ENCODE measurements at regions not wholly inside any gene's neighbourhood (a gene's known extent, or its start where the extent isn't known, plus 50 kb on each side); places are given as distances from the start of the nearest gene placed in this dataset.

DNA sequence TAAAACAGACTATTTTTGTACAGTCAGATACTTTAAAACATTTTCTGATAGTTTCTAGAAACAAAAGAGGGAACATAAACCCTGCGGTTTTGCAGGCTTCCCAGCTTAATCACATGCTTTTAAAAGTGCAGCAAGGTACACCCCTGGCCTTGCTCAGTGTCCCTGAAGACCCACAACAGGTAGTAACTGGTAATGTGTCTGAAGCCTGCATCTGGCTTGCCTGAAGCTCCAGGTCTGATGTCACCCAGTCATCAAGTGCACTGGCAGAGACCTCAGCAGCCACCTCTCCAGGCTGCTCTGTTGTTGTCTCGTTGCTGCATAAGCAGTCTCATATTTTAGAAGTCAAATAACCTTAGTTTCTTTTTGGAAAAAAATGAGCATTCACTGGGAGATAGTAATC is 376.1 kb upstream of the MTPN start:
- Histone ChIP-seq H3K4me3 (no peak overlapping the region), H3K4me1 (no peaks in the 10 kb centered on the region), H3K27me3 (replicated peaks in 1 of 7) (no peaks in the 10 kb centered on the region), H3K36me3 (no peaks in the 10 kb centered on the region), H3K27ac (no peak overlapping the region), H3K9me3 (no peaks in the 10 kb centered on the region)
- WGBS, 5 donors, result 54 to 64% (median 55%) methylated on average over 2 of the region's 2 CpGs
- no peak for DNase-seq
- no peak for TF ChIP-seq POLR2AphosphoS5 (IDR thresholded peaks at IDR 0.05)
- no peak for TF ChIP-seq POLR2A (IDR thresholded peaks at IDR 0.05)
- intact Hi-C loops (cut with DNase I; ENCODE audit: low total_unique reads), result no loop called here

DNA sequence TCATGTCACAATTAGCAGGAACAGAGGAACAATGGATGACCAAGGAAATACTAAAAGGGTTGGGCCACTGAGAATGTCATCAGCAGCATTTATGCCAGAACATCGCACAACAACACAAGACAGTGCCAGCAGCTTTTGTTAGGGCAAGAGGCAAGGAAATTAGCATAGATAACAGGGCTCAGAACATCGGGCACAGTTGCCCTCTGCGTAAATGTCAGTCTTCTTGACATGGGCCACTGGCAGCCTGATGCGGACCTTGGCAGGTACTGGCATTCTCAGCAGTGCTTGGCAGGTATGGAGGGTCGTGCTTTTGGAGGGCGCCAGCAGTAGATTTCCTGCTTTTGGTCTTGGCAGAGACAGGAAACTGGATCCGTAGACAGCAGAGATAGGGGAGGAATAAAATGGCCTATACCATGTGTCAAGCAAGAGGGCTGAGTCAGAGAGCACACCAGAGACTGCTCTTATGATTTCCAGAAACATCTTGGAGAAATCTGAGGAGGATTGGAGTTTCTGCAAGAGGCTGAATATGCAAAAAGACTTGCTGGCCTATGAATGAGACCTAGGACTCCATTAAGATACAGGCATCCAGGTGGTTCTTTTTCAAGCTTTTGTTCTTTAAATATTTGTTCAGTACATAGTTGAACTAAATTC is 371.5 kb upstream of the MTPN start:
- H3K27me3 ChIP-seq (replicated peaks in 1 of 7), result no peaks in the 10 kb centered on the region
- intact Hi-C loops (cut with DNase I; ENCODE audit: low total_unique reads), result no loop called here
- TF ChIP-seq POLR2A (IDR thresholded peaks at IDR 0.05) (no peak), POLR2AphosphoS5 (IDR thresholded peaks at IDR 0.05) (no peak)
- TF ChIP-seq, protein P1, sequence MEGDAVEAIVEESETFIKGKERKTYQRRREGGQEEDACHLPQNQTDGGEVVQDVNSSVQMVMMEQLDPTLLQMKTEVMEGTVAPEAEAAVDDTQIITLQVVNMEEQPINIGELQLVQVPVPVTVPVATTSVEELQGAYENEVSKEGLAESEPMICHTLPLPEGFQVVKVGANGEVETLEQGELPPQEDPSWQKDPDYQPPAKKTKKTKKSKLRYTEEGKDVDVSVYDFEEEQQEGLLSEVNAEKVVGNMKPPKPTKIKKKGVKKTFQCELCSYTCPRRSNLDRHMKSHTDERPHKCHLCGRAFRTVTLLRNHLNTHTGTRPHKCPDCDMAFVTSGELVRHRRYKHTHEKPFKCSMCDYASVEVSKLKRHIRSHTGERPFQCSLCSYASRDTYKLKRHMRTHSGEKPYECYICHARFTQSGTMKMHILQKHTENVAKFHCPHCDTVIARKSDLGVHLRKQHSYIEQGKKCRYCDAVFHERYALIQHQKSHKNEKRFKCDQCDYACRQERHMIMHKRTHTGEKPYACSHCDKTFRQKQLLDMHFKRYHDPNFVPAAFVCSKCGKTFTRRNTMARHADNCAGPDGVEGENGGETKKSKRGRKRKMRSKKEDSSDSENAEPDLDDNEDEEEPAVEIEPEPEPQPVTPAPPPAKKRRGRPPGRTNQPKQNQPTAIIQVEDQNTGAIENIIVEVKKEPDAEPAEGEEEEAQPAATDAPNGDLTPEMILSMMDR (IDR thresholded peaks at IDR 0.05 in 8 of 11, conservative IDR thresholded peaks at IDR 0.05 in 3 of 11), result no peak
- H3K27ac ChIP-seq, result no peak overlapping the region
- 58 to 79% (median 74%) methylated on average over 7 of the region's 7 CpGs for WGBS, 5 donors
- H3K4me3 ChIP-seq, result no peak overlapping the region
- no peaks in the 10 kb centered on the region for H3K9me3 ChIP-seq
- H3K4me1 ChIP-seq, result no peaks in the 10 kb centered on the region
- DNase-seq, result no peak
- no peaks in the 10 kb centered on the region for H3K36me3 ChIP-seq

DNA sequence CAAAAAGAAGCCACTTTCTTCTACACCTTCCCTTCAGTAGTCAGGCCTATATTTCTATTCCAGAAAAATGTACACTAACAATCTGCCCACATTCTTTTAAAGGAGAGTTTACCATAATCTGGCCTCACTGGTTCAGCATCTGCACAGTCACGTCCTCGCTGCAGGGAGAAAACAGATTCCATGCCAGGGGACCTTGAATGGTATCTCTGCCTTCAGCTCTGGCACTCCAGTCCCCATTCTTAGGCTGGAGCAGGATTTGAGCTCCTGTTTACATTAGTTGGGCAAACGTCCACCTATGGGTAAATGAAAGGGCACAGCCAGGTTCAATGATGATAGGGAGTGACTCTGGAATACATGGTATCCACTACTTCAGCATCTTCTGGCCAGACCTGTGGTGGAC is 371.0 kb upstream of the MTPN start:
- H3K27ac ChIP-seq, result no peak overlapping the region
- 65 to 72% (median 72%) methylated on average over 3 of the region's 3 CpGs for WGBS, 5 donors
- no peaks in the 10 kb centered on the region for H3K4me1 ChIP-seq
- H3K27me3 ChIP-seq (replicated peaks in 1 of 7), result no peaks in the 10 kb centered on the region
- DNase-seq, result no peak
- intact Hi-C loops (cut with DNase I; ENCODE audit: low total_unique reads), result no loop called here
- H3K4me3 ChIP-seq, result no peak overlapping the region
- H3K36me3 ChIP-seq, result no peaks in the 10 kb centered on the region
- no peaks in the 10 kb centered on the region for H3K9me3 ChIP-seq
- no peak for TF ChIP-seq POLR2AphosphoS5 (IDR thresholded peaks at IDR 0.05)
- TF ChIP-seq, protein P1 (IDR thresholded peaks at IDR 0.05 in 8 of 11, conservative IDR thresholded peaks at IDR 0.05 in 3 of 11), result no peak
- TF ChIP-seq POLR2A (IDR thresholded peaks at IDR 0.05), result no peak

DNA sequence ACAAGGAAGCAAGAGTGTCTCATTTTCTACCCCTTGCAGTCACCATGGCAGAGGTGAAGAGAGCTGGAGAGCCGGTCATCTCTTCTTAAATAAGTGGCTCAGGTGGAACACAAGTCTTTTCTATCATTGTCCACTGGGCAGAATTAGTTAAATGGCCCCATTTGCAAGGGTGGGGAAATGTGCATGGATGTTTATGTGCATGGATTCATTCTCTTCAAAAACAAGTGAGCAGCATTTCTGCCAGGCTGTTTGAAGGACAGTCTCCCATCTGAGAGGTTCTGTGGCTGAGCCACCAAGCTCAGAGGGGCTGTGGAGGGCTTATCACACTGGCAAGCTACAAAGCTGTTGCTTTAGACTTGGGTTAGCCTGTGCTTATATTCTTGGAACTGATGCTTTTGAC is 370.3 kb upstream of the MTPN start:
- DNase-seq, result no peak
- 80 to 100% (median 83%) methylated on average over 1 of the region's 1 CpG for WGBS, 5 donors
- intact Hi-C loops (cut with DNase I; ENCODE audit: low total_unique reads), result no loop called here
- Histone ChIP-seq H3K36me3 (no peaks in the 10 kb centered on the region), H3K4me3 (no peak overlapping the region), H3K4me1 (no peaks in the 10 kb centered on the region), H3K27ac (no peak overlapping the region), H3K27me3 (replicated peaks in 1 of 7) (no peaks in the 10 kb centered on the region), H3K9me3 (no peaks in the 10 kb centered on the region)
- no peak for TF ChIP-seq POLR2AphosphoS5 (IDR thresholded peaks at IDR 0.05)
- no peak for TF ChIP-seq POLR2A (IDR thresholded peaks at IDR 0.05)
- TF ChIP-seq, protein P1 (IDR thresholded peaks at IDR 0.05 in 8 of 11, conservative IDR thresholded peaks at IDR 0.05 in 3 of 11), result no peak

DNA sequence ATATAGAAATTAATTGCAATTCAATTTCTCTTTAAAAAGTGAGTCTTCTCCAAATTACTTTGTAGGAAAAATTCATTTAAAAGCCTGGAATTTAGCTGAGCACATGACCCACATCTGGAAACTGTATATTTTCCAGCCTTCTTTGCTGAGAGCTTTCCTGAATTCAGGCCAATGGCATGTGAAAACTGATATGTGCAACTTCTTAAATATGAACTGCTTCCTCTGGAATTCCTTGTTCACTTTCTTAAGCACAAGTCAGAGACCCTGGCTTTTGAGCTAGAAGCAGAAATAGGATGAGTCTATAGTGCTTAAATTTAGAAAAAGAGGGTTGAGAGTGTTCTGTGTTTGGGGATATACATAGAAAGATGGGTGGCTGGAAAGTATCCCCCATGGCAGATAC is 365.1 kb upstream of the MTPN start:
- Histone ChIP-seq H3K4me3 (no peak overlapping the region), H3K27me3 (replicated peaks in 1 of 7) (no peaks in the 10 kb centered on the region), H3K27ac (no peak overlapping the region), H3K36me3 (no peaks in the 10 kb centered on the region), H3K9me3 (no peaks in the 10 kb centered on the region), H3K4me1 (no peaks in the 10 kb centered on the region)
- TF ChIP-seq, protein P1 (IDR thresholded peaks at IDR 0.05 in 8 of 11, conservative IDR thresholded peaks at IDR 0.05 in 3 of 11), result no peak
- TF ChIP-seq POLR2AphosphoS5 (IDR thresholded peaks at IDR 0.05) (no peak), POLR2A (IDR thresholded peaks at IDR 0.05) (no peak)
- no peak for DNase-seq
- intact Hi-C loops (cut with DNase I; ENCODE audit: low total_unique reads), result no loop called here
